ENCODE measurements at regions not wholly inside any gene's neighbourhood (a gene's known extent, or its start where the extent isn't known, plus 50 kb on each side); places are given as distances from the start of the nearest gene placed in this dataset.

DNA sequence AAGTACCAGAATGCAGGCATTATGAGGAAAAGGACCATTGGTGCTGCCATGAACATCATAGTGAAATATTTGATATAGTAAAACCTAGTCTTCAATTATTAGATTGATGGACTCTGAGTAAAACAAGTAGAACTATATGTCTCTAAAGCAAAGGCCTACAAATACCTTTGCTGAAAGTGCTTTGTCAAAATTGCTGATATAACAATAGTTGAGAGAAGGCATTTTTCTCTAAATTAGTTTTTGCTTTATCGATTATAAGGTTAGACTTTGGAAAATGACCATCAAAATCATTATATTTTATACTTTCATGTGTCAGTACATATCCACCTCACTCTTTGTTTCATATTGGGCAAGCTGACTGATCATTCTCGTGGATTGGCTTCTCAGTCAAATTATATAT, 836.0 kb upstream of the FBXO33 start:
- Histone ChIP-seq H3K79me1 (ENCODE audit: low read length) (no peaks in the 10 kb centered on the region), H3K4ac (ENCODE audit: low read depth, low read length) (no peak overlapping the region), H3K4me2 (ENCODE audit: low read length) (no peak overlapping the region), H4K5ac (ENCODE audit: low read length) (no peak overlapping the region), H3K79me2 (ENCODE audit: control insufficient read depth, insufficient read depth, low read length) (no peaks in the 10 kb centered on the region), H3K23ac (ENCODE audit: low read length) (no peak overlapping the region), H3K36me3 (ENCODE audit: control insufficient read depth, insufficient read depth, low read length) (no peaks in the 10 kb centered on the region), H3K9ac (ENCODE audit: low read length) (no peak overlapping the region), H3K27me3 (ENCODE audit: insufficient read depth, low read length, poor library complexity) (no peaks in the 10 kb centered on the region), H3K4me1 (ENCODE audit: control insufficient read depth, low read depth, low read length) (no peaks in the 10 kb centered on the region), H2AK5ac (ENCODE audit: low read length) (no peak overlapping the region), H3K56ac (ENCODE audit: low read length) (no peak overlapping the region), H3K18ac (ENCODE audit: low read length) (no peak overlapping the region), H2BK5ac (ENCODE audit: low read length) (no peak overlapping the region), H3K4me3 (ENCODE audit: low read length) (no peak overlapping the region), H4K8ac (ENCODE audit: low read depth, low read length) (no peak overlapping the region), H3K27ac (ENCODE audit: low read depth, low read length) (no peak overlapping the region), H2BK120ac (ENCODE audit: low read depth, low read length) (no peak overlapping the region), H2BK15ac (replicated peaks; ENCODE audit: low read depth) (no peak overlapping the region)
- WGBS (ENCODE audit: extremely low coverage, insufficient coverage, low lambda C conversion rate): no CpG with 5 or more reads among the region's 2 CpGs
- no peak for DNase-seq

DNA sequence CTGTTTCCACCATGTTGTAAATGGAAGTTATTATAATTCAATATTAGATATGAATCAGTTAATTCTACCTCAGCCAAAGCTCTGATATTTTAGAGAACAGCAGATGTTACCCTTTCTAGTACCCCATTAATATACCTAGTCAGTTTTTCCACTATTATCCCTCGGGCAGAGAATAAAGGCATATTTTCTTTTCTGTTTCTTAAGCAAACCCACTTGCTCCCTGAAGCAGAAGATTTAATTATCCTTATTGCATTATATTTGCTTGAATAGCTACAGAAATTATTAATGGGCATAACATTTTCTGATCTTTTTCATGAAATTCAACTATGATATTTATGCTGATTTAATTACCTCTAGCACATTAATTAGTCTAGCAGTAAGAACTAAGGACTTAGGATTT, 832.9 kb upstream of the FBXO33 start:
- Histone ChIP-seq H3K27me3 (ENCODE audit: insufficient read depth, low read length, poor library complexity) (no peaks in the 10 kb centered on the region), H3K9ac (ENCODE audit: low read length) (no peak overlapping the region), H4K8ac (ENCODE audit: low read depth, low read length) (no peak overlapping the region), H3K23ac (ENCODE audit: low read length) (no peak overlapping the region), H2BK5ac (ENCODE audit: low read length) (no peak overlapping the region), H3K27ac (ENCODE audit: low read depth, low read length) (no peak overlapping the region), H3K4me2 (ENCODE audit: low read length) (no peak overlapping the region), H3K79me1 (ENCODE audit: low read length) (no peaks in the 10 kb centered on the region), H3K4ac (ENCODE audit: low read depth, low read length) (no peak overlapping the region), H3K18ac (ENCODE audit: low read length) (no peak overlapping the region), H3K4me3 (ENCODE audit: low read length) (no peak overlapping the region), H3K79me2 (ENCODE audit: control insufficient read depth, insufficient read depth, low read length) (no peaks in the 10 kb centered on the region), H2BK15ac (replicated peaks; ENCODE audit: low read depth) (no peak overlapping the region), H3K56ac (ENCODE audit: low read length) (no peak overlapping the region), H2BK120ac (ENCODE audit: low read depth, low read length) (no peak overlapping the region), H2AK5ac (ENCODE audit: low read length) (no peak overlapping the region), H3K36me3 (ENCODE audit: control insufficient read depth, insufficient read depth, low read length) (no peaks in the 10 kb centered on the region), H3K4me1 (ENCODE audit: control insufficient read depth, low read depth, low read length) (no peaks in the 10 kb centered on the region), H4K5ac (ENCODE audit: low read length) (no peak overlapping the region)
- no CpG with 5 or more reads among the region's 1 CpG for WGBS (ENCODE audit: extremely low coverage, insufficient coverage, low lambda C conversion rate)
- no peak for DNase-seq

GRCh38 chr14:40252817-40253447, 820.7 kb upstream of the FBXO33 start:
- Histone ChIP-seq H4K5ac (ENCODE audit: low read length) (no peak overlapping the region), H3K79me1 (ENCODE audit: low read length) (no peaks in the 10 kb centered on the region), H2BK15ac (replicated peaks; ENCODE audit: low read depth) (no peak overlapping the region), H3K4me1 (ENCODE audit: control insufficient read depth, low read depth, low read length) (no peaks in the 10 kb centered on the region), H2BK120ac (ENCODE audit: low read depth, low read length) (no peak overlapping the region), H3K9ac (ENCODE audit: low read length) (no peak overlapping the region), H3K4me2 (ENCODE audit: low read length) (no peak overlapping the region), H3K27ac (ENCODE audit: low read depth, low read length) (no peak overlapping the region), H3K79me2 (ENCODE audit: control insufficient read depth, insufficient read depth, low read length) (no peaks in the 10 kb centered on the region), H3K18ac (ENCODE audit: low read length) (no peak overlapping the region), H3K23ac (ENCODE audit: low read length) (no peak overlapping the region), H3K27me3 (ENCODE audit: insufficient read depth, low read length, poor library complexity) (no peaks in the 10 kb centered on the region), H2BK5ac (ENCODE audit: low read length) (no peak overlapping the region), H2AK5ac (ENCODE audit: low read length) (no peak overlapping the region), H4K8ac (ENCODE audit: low read depth, low read length) (no peak overlapping the region), H3K4ac (ENCODE audit: low read depth, low read length) (no peak overlapping the region), H3K56ac (ENCODE audit: low read length) (no peak overlapping the region), H3K36me3 (ENCODE audit: control insufficient read depth, insufficient read depth, low read length) (no peaks in the 10 kb centered on the region), H3K4me3 (ENCODE audit: low read length) (no peak overlapping the region)
- no CpG with 5 or more reads among the region's 2 CpGs for WGBS (ENCODE audit: extremely low coverage, insufficient coverage, low lambda C conversion rate)
- peak; percentile 65 for DNase-seq

GRCh38 chr14:40248671-40249070, 816.4 kb upstream of the FBXO33 start:
- Histone ChIP-seq H3K27me3 (ENCODE audit: insufficient read depth, low read length, poor library complexity) (no peaks in the 10 kb centered on the region), H3K56ac (ENCODE audit: low read length) (no peak overlapping the region), H3K79me1 (ENCODE audit: low read length) (no peaks in the 10 kb centered on the region), H2BK120ac (ENCODE audit: low read depth, low read length) (no peak overlapping the region), H3K36me3 (ENCODE audit: control insufficient read depth, insufficient read depth, low read length) (no peaks in the 10 kb centered on the region), H2BK15ac (replicated peaks; ENCODE audit: low read depth) (no peak overlapping the region), H3K79me2 (ENCODE audit: control insufficient read depth, insufficient read depth, low read length) (no peaks in the 10 kb centered on the region), H2BK5ac (ENCODE audit: low read length) (no peak overlapping the region), H3K27ac (ENCODE audit: low read depth, low read length) (no peak overlapping the region), H3K4ac (ENCODE audit: low read depth, low read length) (no peak overlapping the region), H4K5ac (ENCODE audit: low read length) (no peak overlapping the region), H3K4me3 (ENCODE audit: low read length) (no peak overlapping the region), H3K18ac (ENCODE audit: low read length) (no peak overlapping the region), H3K4me1 (ENCODE audit: control insufficient read depth, low read depth, low read length) (no peaks in the 10 kb centered on the region), H4K8ac (ENCODE audit: low read depth, low read length) (no peak overlapping the region), H3K23ac (ENCODE audit: low read length) (no peak overlapping the region), H2AK5ac (ENCODE audit: low read length) (no peak overlapping the region), H3K4me2 (ENCODE audit: low read length) (no peak overlapping the region), H3K9ac (ENCODE audit: low read length) (no peak overlapping the region)
- DNase-seq: no peak
- no CpG with 5 or more reads among the region's 1 CpG for WGBS (ENCODE audit: extremely low coverage, insufficient coverage, low lambda C conversion rate)

GRCh38 chr14:40240245-40240859, 808.1 kb upstream of the FBXO33 start:
- Histone ChIP-seq H3K9ac (ENCODE audit: low read length) (no peak overlapping the region), H3K79me2 (ENCODE audit: control insufficient read depth, insufficient read depth, low read length) (no peaks in the 10 kb centered on the region), H3K4me2 (ENCODE audit: low read length) (no peak overlapping the region), H3K27ac (ENCODE audit: low read depth, low read length) (no peak overlapping the region), H3K27me3 (ENCODE audit: insufficient read depth, low read length, poor library complexity) (no peaks in the 10 kb centered on the region), H3K18ac (ENCODE audit: low read length) (no peak overlapping the region), H2BK120ac (ENCODE audit: low read depth, low read length) (no peak overlapping the region), H3K23ac (ENCODE audit: low read length) (no peak overlapping the region), H3K36me3 (ENCODE audit: control insufficient read depth, insufficient read depth, low read length) (no peaks in the 10 kb centered on the region), H3K4ac (ENCODE audit: low read depth, low read length) (no peak overlapping the region), H2AK5ac (ENCODE audit: low read length) (no peak overlapping the region), H3K56ac (ENCODE audit: low read length) (no peak overlapping the region), H3K4me3 (ENCODE audit: low read length) (no peak overlapping the region), H3K4me1 (ENCODE audit: control insufficient read depth, low read depth, low read length) (no peaks in the 10 kb centered on the region), H4K5ac (ENCODE audit: low read length) (no peak overlapping the region), H2BK5ac (ENCODE audit: low read length) (no peak overlapping the region), H3K79me1 (ENCODE audit: low read length) (no peaks in the 10 kb centered on the region), H2BK15ac (replicated peaks; ENCODE audit: low read depth) (no peak overlapping the region), H4K8ac (ENCODE audit: low read depth, low read length) (no peak overlapping the region)
- DNase-seq: no peak
- no CpG with 5 or more reads among the region's 3 CpGs for whole genome bisulfite sequencing (ENCODE audit: extremely low coverage, insufficient coverage, low lambda C conversion rate)

DNA sequence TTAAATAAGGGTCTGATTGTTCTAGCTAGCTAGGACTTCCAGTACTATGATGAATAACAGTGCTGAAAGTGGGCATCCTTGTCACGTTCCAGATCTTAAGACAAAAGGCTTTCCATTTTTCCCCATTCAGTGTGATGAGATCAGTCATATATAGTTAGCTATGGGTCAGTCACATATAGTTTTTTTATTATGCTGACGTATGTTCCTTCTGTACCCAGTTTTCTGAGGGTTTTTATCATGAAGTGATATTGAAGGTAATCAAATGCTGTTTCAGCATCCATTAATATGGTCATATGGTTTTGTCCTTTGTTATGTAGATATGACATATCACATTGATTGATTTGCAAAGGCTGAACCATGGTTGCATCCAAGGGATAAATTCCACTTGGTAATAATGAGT, 800.1 kb upstream of the FBXO33 start:
- no peaks in the 10 kb centered on the region for H3K27me3 ChIP-seq (ENCODE audit: insufficient read depth, low read length, poor library complexity)
- H2AK5ac ChIP-seq (ENCODE audit: low read length): no peak overlapping the region
- no peak overlapping the region for H3K56ac ChIP-seq (ENCODE audit: low read length)
- H3K79me1 ChIP-seq (ENCODE audit: low read length): no peaks in the 10 kb centered on the region
- no peak overlapping the region for H3K23ac ChIP-seq (ENCODE audit: low read length)
- no peak overlapping the region for H4K5ac ChIP-seq (ENCODE audit: low read length)
- no peaks in the 10 kb centered on the region for H3K79me2 ChIP-seq (ENCODE audit: control insufficient read depth, insufficient read depth, low read length)
- no peak overlapping the region for H2BK15ac ChIP-seq (replicated peaks; ENCODE audit: low read depth)
- H3K9ac ChIP-seq (ENCODE audit: low read length): no peak overlapping the region
- no peak overlapping the region for H2BK5ac ChIP-seq (ENCODE audit: low read length)
- no peaks in the 10 kb centered on the region for H3K36me3 ChIP-seq (ENCODE audit: control insufficient read depth, insufficient read depth, low read length)
- no peak overlapping the region for H4K8ac ChIP-seq (ENCODE audit: low read depth, low read length)
- H2BK120ac ChIP-seq (ENCODE audit: low read depth, low read length): no peak overlapping the region
- no peak overlapping the region for H3K27ac ChIP-seq (ENCODE audit: low read depth, low read length)
- no peak overlapping the region for H3K4me3 ChIP-seq (ENCODE audit: low read length)
- H3K4me1 ChIP-seq (ENCODE audit: control insufficient read depth, low read depth, low read length): no peaks in the 10 kb centered on the region
- no peak for DNase-seq
- H3K18ac ChIP-seq (ENCODE audit: low read length): no peak overlapping the region
- WGBS (ENCODE audit: extremely low coverage, insufficient coverage, low lambda C conversion rate): no CpG with 5 or more reads among the region's 2 CpGs
- no peak overlapping the region for H3K4me2 ChIP-seq (ENCODE audit: low read length)
- no peak overlapping the region for H3K4ac ChIP-seq (ENCODE audit: low read depth, low read length)

All from mesendoderm (in vitro differentiated cells).